ENCODE measurements at regions not wholly inside any gene's neighbourhood (a gene's known extent, or its start where the extent isn't known, plus 50 kb on each side); places are given as distances from the start of the nearest gene placed in this dataset.
A peak's percentile ranks its signal among the peaks of the same experiment; 100 is the strongest.

- WGBS: 92% methylated on average over 5 of the region's 5 CpGs
- H3K4me1 ChIP-seq (ENCODE audit: control insufficient read depth in 2 of 2, insufficient read depth in 2 of 2, low read length in 2 of 2): no peaks in the 10 kb centered on the region
- no peak overlapping the region for H3K4me3 ChIP-seq (ENCODE audit: low read length in 2 of 2)
- DNase-seq (ENCODE audit: low read depth in 6 of 9, low spot score in 9 of 9): no peak
- no peaks in the 10 kb centered on the region for H3K27me3 ChIP-seq (ENCODE audit: control insufficient read depth in 2 of 2, insufficient read depth in 1 of 2, low read length in 1 of 2)
- H3K9me3 ChIP-seq (ENCODE audit: control insufficient read depth in 2 of 2, insufficient read depth in 1 of 2, low read length in 1 of 2): no peaks in the 10 kb centered on the region
- H3K36me3 ChIP-seq (ENCODE audit: control insufficient read depth in 2 of 2, insufficient read depth in 2 of 2, low read length in 1 of 2): no peaks in the 10 kb centered on the region
- H3K27ac ChIP-seq (ENCODE audit: low read depth in 1 of 2, low read length in 1 of 2): no peak overlapping the region
Measured at GRCh38 chr3:132255041-132255745, 62.0 kb upstream of the ACP3 start.

- H3K4me3 ChIP-seq (ENCODE audit: low read length in 2 of 2): no peak overlapping the region
- no peak overlapping the region for H3K27ac ChIP-seq (ENCODE audit: low read depth in 1 of 2, low read length in 1 of 2)
- DNase-seq (ENCODE audit: low read depth in 6 of 9, low spot score in 9 of 9): peak in 1 of 9 donors; percentile 4
- no peaks in the 10 kb centered on the region for H3K9me3 ChIP-seq (ENCODE audit: control insufficient read depth in 2 of 2, insufficient read depth in 1 of 2, low read length in 1 of 2)
- no peaks in the 10 kb centered on the region for H3K4me1 ChIP-seq (ENCODE audit: control insufficient read depth in 2 of 2, insufficient read depth in 2 of 2, low read length in 2 of 2)
- H3K36me3 ChIP-seq (ENCODE audit: control insufficient read depth in 2 of 2, insufficient read depth in 2 of 2, low read length in 1 of 2): no peaks in the 10 kb centered on the region
- H3K27me3 ChIP-seq (ENCODE audit: control insufficient read depth in 2 of 2, insufficient read depth in 1 of 2, low read length in 1 of 2): no peaks in the 10 kb centered on the region
Measured at GRCh38 chr3:132256989-132257388, 60.2 kb upstream of the ACP3 start.

GRCh38 chr3:132261506-132261905 lies 55.7 kb upstream of the ACP3 start:
- no peaks in the 10 kb centered on the region for H3K4me1 ChIP-seq (ENCODE audit: control insufficient read depth in 2 of 2, insufficient read depth in 2 of 2, low read length in 2 of 2)
- no peak for DNase-seq (ENCODE audit: low read depth in 6 of 9, low spot score in 9 of 9)
- H3K9me3 ChIP-seq (ENCODE audit: control insufficient read depth in 2 of 2, insufficient read depth in 1 of 2, low read length in 1 of 2): no peaks in the 10 kb centered on the region
- H3K4me3 ChIP-seq (ENCODE audit: low read length in 2 of 2): no peak overlapping the region
- 55% methylated on average over 3 of the region's 3 CpGs for WGBS
- no peaks in the 10 kb centered on the region for H3K36me3 ChIP-seq (ENCODE audit: control insufficient read depth in 2 of 2, insufficient read depth in 2 of 2, low read length in 1 of 2)
- no peaks in the 10 kb centered on the region for H3K27me3 ChIP-seq (ENCODE audit: control insufficient read depth in 2 of 2, insufficient read depth in 1 of 2, low read length in 1 of 2)
- no peak overlapping the region for H3K27ac ChIP-seq (ENCODE audit: low read depth in 1 of 2, low read length in 1 of 2)

GRCh38 chr3:132262305-132262704 lies 54.9 kb upstream of the ACP3 start:
- H3K27ac ChIP-seq (ENCODE audit: low read depth in 1 of 2, low read length in 1 of 2): no peak overlapping the region
- DNase-seq (ENCODE audit: low read depth in 6 of 9, low spot score in 9 of 9): no peak
- H3K27me3 ChIP-seq (ENCODE audit: control insufficient read depth in 2 of 2, insufficient read depth in 1 of 2, low read length in 1 of 2): no peaks in the 10 kb centered on the region
- no peaks in the 10 kb centered on the region for H3K36me3 ChIP-seq (ENCODE audit: control insufficient read depth in 2 of 2, insufficient read depth in 2 of 2, low read length in 1 of 2)
- WGBS: 97% methylated on average over 2 of the region's 2 CpGs
- H3K9me3 ChIP-seq (ENCODE audit: control insufficient read depth in 2 of 2, insufficient read depth in 1 of 2, low read length in 1 of 2): no peaks in the 10 kb centered on the region
- no peak overlapping the region for H3K4me3 ChIP-seq (ENCODE audit: low read length in 2 of 2)
- H3K4me1 ChIP-seq (ENCODE audit: control insufficient read depth in 2 of 2, insufficient read depth in 2 of 2, low read length in 2 of 2): no peaks in the 10 kb centered on the region

- 98% methylated on average over 2 of the region's 2 CpGs for WGBS
- no peak overlapping the region for H3K4me3 ChIP-seq (ENCODE audit: low read length in 2 of 2)
- H3K36me3 ChIP-seq (ENCODE audit: control insufficient read depth in 2 of 2, insufficient read depth in 2 of 2, low read length in 1 of 2): no peaks in the 10 kb centered on the region
- no peak overlapping the region for H3K27ac ChIP-seq (ENCODE audit: low read depth in 1 of 2, low read length in 1 of 2)
- no peaks in the 10 kb centered on the region for H3K4me1 ChIP-seq (ENCODE audit: control insufficient read depth in 2 of 2, insufficient read depth in 2 of 2, low read length in 2 of 2)
- no peaks in the 10 kb centered on the region for H3K27me3 ChIP-seq (ENCODE audit: control insufficient read depth in 2 of 2, insufficient read depth in 1 of 2, low read length in 1 of 2)
- DNase-seq (ENCODE audit: low read depth in 6 of 9, low spot score in 9 of 9): no peak
- no peaks in the 10 kb centered on the region for H3K9me3 ChIP-seq (ENCODE audit: control insufficient read depth in 2 of 2, insufficient read depth in 1 of 2, low read length in 1 of 2)
Measured at GRCh38 chr3:132262956-132263355, 54.3 kb upstream of the ACP3 start.

GRCh38 chr3:132265028-132265427 lies 52.2 kb upstream of the ACP3 start:
- Histone ChIP-seq H3K36me3 (ENCODE audit: control insufficient read depth in 2 of 2, insufficient read depth in 2 of 2, low read length in 1 of 2) (no peaks in the 10 kb centered on the region), H3K27ac (ENCODE audit: low read depth in 1 of 2, low read length in 1 of 2) (no peak overlapping the region), H3K9me3 (ENCODE audit: control insufficient read depth in 2 of 2, insufficient read depth in 1 of 2, low read length in 1 of 2) (no peaks in the 10 kb centered on the region), H3K4me1 (ENCODE audit: control insufficient read depth in 2 of 2, insufficient read depth in 2 of 2, low read length in 2 of 2) (no peaks in the 10 kb centered on the region), H3K4me3 (ENCODE audit: low read length in 2 of 2) (no peak overlapping the region), H3K27me3 (ENCODE audit: control insufficient read depth in 2 of 2, insufficient read depth in 1 of 2, low read length in 1 of 2) (no peaks in the 10 kb centered on the region)
- no peak for DNase-seq (ENCODE audit: low read depth in 6 of 9, low spot score in 9 of 9)

GRCh38 chr3:132265488-132265887 lies 51.7 kb upstream of the ACP3 start:
- H3K36me3 ChIP-seq (ENCODE audit: control insufficient read depth in 2 of 2, insufficient read depth in 2 of 2, low read length in 1 of 2): no peaks in the 10 kb centered on the region
- H3K27ac ChIP-seq (ENCODE audit: low read depth in 1 of 2, low read length in 1 of 2): no peak overlapping the region
- H3K4me1 ChIP-seq (ENCODE audit: control insufficient read depth in 2 of 2, insufficient read depth in 2 of 2, low read length in 2 of 2): no peaks in the 10 kb centered on the region
- WGBS: 98% methylated on average over 3 of the region's 3 CpGs
- H3K4me3 ChIP-seq (ENCODE audit: low read length in 2 of 2): no peak overlapping the region
- no peak for DNase-seq (ENCODE audit: low read depth in 6 of 9, low spot score in 9 of 9)
- no peaks in the 10 kb centered on the region for H3K27me3 ChIP-seq (ENCODE audit: control insufficient read depth in 2 of 2, insufficient read depth in 1 of 2, low read length in 1 of 2)
- H3K9me3 ChIP-seq (ENCODE audit: control insufficient read depth in 2 of 2, insufficient read depth in 1 of 2, low read length in 1 of 2): no peaks in the 10 kb centered on the region

- DNase-seq (ENCODE audit: low read depth in 6 of 9, low spot score in 9 of 9): no peak
- no peaks in the 10 kb centered on the region for H3K27me3 ChIP-seq (ENCODE audit: control insufficient read depth in 2 of 2, insufficient read depth in 1 of 2, low read length in 1 of 2)
- no peak overlapping the region for H3K4me3 ChIP-seq (ENCODE audit: low read length in 2 of 2)
- no peaks in the 10 kb centered on the region for H3K9me3 ChIP-seq (ENCODE audit: control insufficient read depth in 2 of 2, insufficient read depth in 1 of 2, low read length in 1 of 2)
- H3K27ac ChIP-seq (ENCODE audit: low read depth in 1 of 2, low read length in 1 of 2): no peak overlapping the region
- 94% methylated on average over 4 of the region's 4 CpGs for WGBS
- H3K4me1 ChIP-seq (ENCODE audit: control insufficient read depth in 2 of 2, insufficient read depth in 2 of 2, low read length in 2 of 2): no peaks in the 10 kb centered on the region
- no peaks in the 10 kb centered on the region for H3K36me3 ChIP-seq (ENCODE audit: control insufficient read depth in 2 of 2, insufficient read depth in 2 of 2, low read length in 1 of 2)
Measured at GRCh38 chr3:132267391-132267993, 49.7 kb upstream of the ACP3 start.
